ENCODE measurements at regions not wholly inside any gene's neighbourhood (a gene's known extent, or its start where the extent isn't known, plus 50 kb on each side); places are given as distances from the start of the nearest gene placed in this dataset.
A peak's percentile ranks its signal among the peaks of the same experiment; 100 is the strongest.
"Not testable (repeated sequence)": the region's sequence is repeated elsewhere in the genome, so short reads cannot be mapped to it uniquely, and the experiment has no call there.

- Histone ChIP-seq H3K4me3 (ENCODE audit: insufficient read depth, low read depth, low read length) (no peak overlapping the region), H3K36me3 (replicated peaks; ENCODE audit: control insufficient read depth, insufficient read depth, low read length) (no peaks in the 10 kb centered on the region), H3K27me3 (ENCODE audit: control insufficient read depth, insufficient read depth, low read length) (no peaks in the 10 kb centered on the region)
- DNase-seq: no peak
Measured at GRCh38 chr15:87537295-87537694, 719.2 kb downstream of the NTRK3 start.

GRCh38 chr15:87533637-87534036 is 722.9 kb downstream of the NTRK3 start:
- not testable (repeated sequence) for H3K4me3 ChIP-seq (ENCODE audit: insufficient read depth, low read depth, low read length); DNase-seq; H3K27me3 ChIP-seq (ENCODE audit: control insufficient read depth, insufficient read depth, low read length); H3K36me3 ChIP-seq (replicated peaks; ENCODE audit: control insufficient read depth, insufficient read depth, low read length)

DNA sequence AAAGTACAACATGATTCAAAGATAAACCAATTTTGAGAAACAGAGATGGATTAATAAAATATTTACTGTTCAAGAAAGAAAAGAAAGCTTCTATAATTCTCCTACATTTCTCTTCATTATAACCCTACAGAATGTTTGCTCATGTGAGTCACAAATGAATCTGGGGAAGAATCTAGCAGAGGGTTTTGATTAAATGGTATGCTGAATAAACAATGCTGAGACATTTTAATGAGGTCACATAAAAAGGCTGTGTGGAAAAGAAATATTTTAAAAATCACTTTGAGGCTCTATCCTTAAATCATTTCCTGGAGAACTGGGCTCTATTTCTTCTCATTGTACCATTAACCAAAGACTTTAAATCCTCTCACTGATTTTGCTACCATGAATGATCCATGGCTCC is 727.7 kb downstream of the NTRK3 start:
- DNase-seq: no peak
- Histone ChIP-seq H3K27me3 (ENCODE audit: control insufficient read depth, insufficient read depth, low read length) (no peaks in the 10 kb centered on the region), H3K4me3 (ENCODE audit: insufficient read depth, low read depth, low read length) (no peak overlapping the region), H3K36me3 (replicated peaks; ENCODE audit: control insufficient read depth, insufficient read depth, low read length) (no peaks in the 10 kb centered on the region)

GRCh38 chr15:87527875-87528274 is 728.7 kb downstream of the NTRK3 start:
- no peaks in the 10 kb centered on the region for H3K36me3 ChIP-seq (replicated peaks; ENCODE audit: control insufficient read depth, insufficient read depth, low read length)
- no peaks in the 10 kb centered on the region for H3K27me3 ChIP-seq (ENCODE audit: control insufficient read depth, insufficient read depth, low read length)
- DNase-seq: no peak
- no peak overlapping the region for H3K4me3 ChIP-seq (ENCODE audit: insufficient read depth, low read depth, low read length)

GRCh38 chr15:87527416-87527815 is 729.1 kb downstream of the NTRK3 start:
- Histone ChIP-seq H3K4me3 (ENCODE audit: insufficient read depth, low read depth, low read length) (no peak overlapping the region), H3K36me3 (replicated peaks; ENCODE audit: control insufficient read depth, insufficient read depth, low read length) (no peaks in the 10 kb centered on the region), H3K27me3 (ENCODE audit: control insufficient read depth, insufficient read depth, low read length) (no peaks in the 10 kb centered on the region)
- peak; percentile 19 for DNase-seq

DNA sequence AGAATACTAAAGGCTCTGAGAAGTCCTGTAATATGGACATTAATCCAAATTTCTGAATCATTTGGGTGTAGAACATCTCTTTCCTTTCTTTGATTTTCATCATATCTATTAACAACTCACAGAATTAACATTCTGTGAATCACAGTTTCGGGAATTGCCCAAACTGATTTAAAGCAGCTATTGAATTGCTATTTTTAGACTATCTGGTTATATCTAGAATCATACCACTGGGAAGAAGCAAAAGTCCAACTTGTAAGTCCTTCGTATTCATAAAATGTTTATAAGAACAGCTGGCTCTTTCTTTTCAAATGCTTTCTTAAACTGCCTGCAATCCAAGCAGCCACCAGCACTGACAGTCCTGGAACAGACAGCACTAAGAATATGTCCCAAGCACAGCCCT is 733.0 kb downstream of the NTRK3 start:
- Histone ChIP-seq H3K36me3 (replicated peaks; ENCODE audit: control insufficient read depth, insufficient read depth, low read length) (no peaks in the 10 kb centered on the region), H3K4me3 (ENCODE audit: insufficient read depth, low read depth, low read length) (no peak overlapping the region), H3K27me3 (ENCODE audit: control insufficient read depth, insufficient read depth, low read length) (no peaks in the 10 kb centered on the region)
- no peak for DNase-seq

DNA sequence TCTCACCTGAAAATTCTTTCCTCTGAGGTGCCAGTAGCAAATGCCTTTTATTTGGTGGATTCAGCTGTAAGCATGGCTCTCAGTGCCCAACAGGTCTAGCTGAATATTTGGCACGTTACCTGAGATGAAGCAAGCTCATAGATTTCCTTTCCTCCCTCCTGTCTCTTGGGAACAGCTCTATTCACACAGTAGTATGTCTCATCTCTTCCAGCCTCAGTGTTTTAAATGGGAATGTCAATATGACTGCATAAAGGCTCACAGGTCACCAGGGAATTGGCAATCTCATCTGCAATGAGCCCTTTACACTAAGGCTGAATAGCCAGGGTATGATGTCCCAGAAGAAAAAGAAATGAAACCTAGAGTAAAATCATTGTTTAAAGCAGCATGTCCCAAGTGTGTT is 733.5 kb downstream of the NTRK3 start:
- H3K36me3 ChIP-seq (replicated peaks; ENCODE audit: control insufficient read depth, insufficient read depth, low read length): no peaks in the 10 kb centered on the region
- no peak for DNase-seq
- no peak overlapping the region for H3K4me3 ChIP-seq (ENCODE audit: insufficient read depth, low read depth, low read length)
- no peaks in the 10 kb centered on the region for H3K27me3 ChIP-seq (ENCODE audit: control insufficient read depth, insufficient read depth, low read length)

- no peak for DNase-seq
- H3K27me3 ChIP-seq (ENCODE audit: control insufficient read depth, insufficient read depth, low read length): no peaks in the 10 kb centered on the region
- H3K4me3 ChIP-seq (ENCODE audit: insufficient read depth, low read depth, low read length): no peak overlapping the region
- no peaks in the 10 kb centered on the region for H3K36me3 ChIP-seq (replicated peaks; ENCODE audit: control insufficient read depth, insufficient read depth, low read length)
Measured at GRCh38 chr15:87518957-87519356, 737.6 kb downstream of the NTRK3 start.

DNA sequence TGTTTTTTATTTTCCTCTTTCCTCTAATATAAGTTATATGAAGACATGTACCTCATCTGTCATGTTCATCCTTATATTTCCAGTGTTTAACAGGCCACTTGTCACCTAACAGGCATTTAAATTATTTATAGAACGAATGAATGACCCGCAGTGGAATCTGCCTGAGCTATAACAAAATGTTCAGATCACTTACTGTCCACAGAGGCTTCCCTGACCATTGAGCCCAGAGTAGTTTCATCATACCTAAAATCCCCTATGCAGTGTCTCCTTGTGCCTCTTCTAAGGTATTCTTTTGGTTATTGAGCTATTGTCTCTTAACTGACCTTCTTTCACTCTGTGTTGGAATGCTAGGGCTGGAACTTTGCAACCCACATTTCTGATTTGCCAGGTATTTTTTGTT is 748.5 kb downstream of the NTRK3 start:
- Histone ChIP-seq H3K36me3 (replicated peaks; ENCODE audit: control insufficient read depth, insufficient read depth, low read length) (no peaks in the 10 kb centered on the region), H3K4me3 (ENCODE audit: insufficient read depth, low read depth, low read length) (no peak overlapping the region), H3K27me3 (ENCODE audit: control insufficient read depth, insufficient read depth, low read length) (no peaks in the 10 kb centered on the region)
- DNase-seq: no peak

GRCh38 chr15:87502173-87502572 is 754.4 kb downstream of the NTRK3 start:
- Histone ChIP-seq H3K27me3 (ENCODE audit: control insufficient read depth, insufficient read depth, low read length) (no peaks in the 10 kb centered on the region), H3K36me3 (replicated peaks; ENCODE audit: control insufficient read depth, insufficient read depth, low read length) (no peaks in the 10 kb centered on the region), H3K4me3 (ENCODE audit: insufficient read depth, low read depth, low read length) (no peak overlapping the region)
- no peak for DNase-seq

DNA sequence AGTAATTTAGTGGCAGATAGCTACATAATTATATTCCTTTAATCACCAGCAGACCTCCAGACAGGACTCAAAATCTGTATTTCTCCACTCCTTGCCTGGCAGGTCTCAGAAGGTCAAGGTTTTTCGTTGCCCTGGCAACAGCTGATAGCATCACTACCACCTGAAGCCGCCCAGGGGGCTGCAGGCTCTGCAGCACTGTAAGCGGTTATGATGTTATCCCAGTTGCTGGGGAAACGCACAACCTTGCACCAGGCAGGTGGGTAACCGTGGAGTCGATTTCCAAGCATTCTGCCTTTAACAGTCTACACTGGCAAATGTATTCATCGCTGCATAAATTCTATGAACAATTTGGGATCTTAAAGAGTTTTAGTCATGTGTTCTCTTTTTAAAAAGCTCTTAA is 756.3 kb downstream of the NTRK3 start:
- no peak for DNase-seq
- no peak overlapping the region for H3K4me3 ChIP-seq (ENCODE audit: insufficient read depth, low read depth, low read length)
- no peaks in the 10 kb centered on the region for H3K36me3 ChIP-seq (replicated peaks; ENCODE audit: control insufficient read depth, insufficient read depth, low read length)
- no peaks in the 10 kb centered on the region for H3K27me3 ChIP-seq (ENCODE audit: control insufficient read depth, insufficient read depth, low read length)

DNA sequence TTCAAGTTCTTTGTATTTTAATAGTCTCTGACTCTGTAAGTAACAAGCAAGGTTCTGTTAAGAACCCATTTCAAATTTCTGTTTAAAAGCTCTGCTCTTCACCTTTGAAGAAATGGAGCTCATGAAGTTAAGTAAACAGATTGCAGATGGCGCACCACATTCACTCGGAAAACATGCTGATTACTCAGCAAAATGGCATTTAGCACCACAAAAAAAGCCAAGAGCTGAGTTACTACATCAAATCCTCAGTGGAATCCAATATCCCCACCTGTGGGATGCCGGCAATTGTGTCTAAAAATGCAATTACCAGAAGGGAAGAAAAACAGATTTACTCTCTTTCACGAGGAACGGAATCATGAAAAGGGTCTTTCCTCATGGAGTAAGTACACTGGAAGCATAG is 758.0 kb downstream of the NTRK3 start:
- DNase-seq: no peak
- Histone ChIP-seq H3K27me3 (ENCODE audit: control insufficient read depth, insufficient read depth, low read length) (no peaks in the 10 kb centered on the region), H3K36me3 (replicated peaks; ENCODE audit: control insufficient read depth, insufficient read depth, low read length) (no peaks in the 10 kb centered on the region), H3K4me3 (ENCODE audit: insufficient read depth, low read depth, low read length) (no peak overlapping the region)

DNA sequence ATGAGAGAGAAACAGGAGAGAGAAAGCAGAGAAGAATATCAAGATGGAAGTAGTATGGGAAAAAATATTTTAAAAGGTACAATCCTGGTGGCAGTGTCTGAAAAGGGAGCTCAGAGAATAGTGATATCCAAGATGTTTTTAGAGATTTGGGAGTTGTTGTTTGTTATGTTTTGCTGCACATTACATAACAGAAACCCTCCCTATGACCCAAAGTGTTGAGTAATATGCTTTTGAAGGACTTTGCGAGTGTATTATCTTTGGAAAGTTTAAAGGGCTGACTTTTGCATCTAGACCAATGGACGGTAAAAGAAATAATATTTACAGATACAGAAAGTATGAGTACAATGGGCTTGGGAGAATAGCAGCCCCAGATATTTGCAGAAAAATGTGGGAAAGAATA is 759.7 kb downstream of the NTRK3 start:
- Histone ChIP-seq H3K36me3 (replicated peaks; ENCODE audit: control insufficient read depth, insufficient read depth, low read length) (no peaks in the 10 kb centered on the region), H3K27me3 (ENCODE audit: control insufficient read depth, insufficient read depth, low read length) (no peaks in the 10 kb centered on the region), H3K4me3 (ENCODE audit: insufficient read depth, low read depth, low read length) (no peak overlapping the region)
- no peak for DNase-seq

GRCh38 chr15:87496109-87496508 is 760.4 kb downstream of the NTRK3 start:
- no peak for DNase-seq
- no peak overlapping the region for H3K4me3 ChIP-seq (ENCODE audit: insufficient read depth, low read depth, low read length)
- H3K36me3 ChIP-seq (replicated peaks; ENCODE audit: control insufficient read depth, insufficient read depth, low read length): no peaks in the 10 kb centered on the region
- H3K27me3 ChIP-seq (ENCODE audit: control insufficient read depth, insufficient read depth, low read length): no peaks in the 10 kb centered on the region

DNA sequence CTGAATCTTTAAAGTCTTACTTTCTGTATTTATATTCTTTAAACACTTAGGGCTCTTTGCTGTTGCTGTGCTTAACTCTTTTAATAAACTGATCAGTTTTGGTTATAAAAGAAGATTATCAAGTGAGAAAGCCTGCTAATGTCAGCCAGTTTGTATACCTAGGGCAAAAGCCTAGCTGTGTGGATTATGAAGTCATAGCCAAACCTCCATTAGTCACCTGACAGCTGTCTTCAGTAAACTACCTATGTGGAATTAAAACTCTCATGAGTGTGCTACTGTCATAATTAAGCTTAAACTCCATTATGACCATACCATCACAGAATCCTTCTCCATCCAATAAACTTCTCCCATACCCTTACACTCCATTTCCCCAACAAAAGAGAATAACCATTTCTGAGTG is 762.7 kb downstream of the NTRK3 start:
- Histone ChIP-seq H3K27me3 (ENCODE audit: control insufficient read depth, insufficient read depth, low read length) (no peaks in the 10 kb centered on the region), H3K4me3 (ENCODE audit: insufficient read depth, low read depth, low read length) (no peak overlapping the region), H3K36me3 (replicated peaks; ENCODE audit: control insufficient read depth, insufficient read depth, low read length) (no peaks in the 10 kb centered on the region)
- no peak for DNase-seq

DNA sequence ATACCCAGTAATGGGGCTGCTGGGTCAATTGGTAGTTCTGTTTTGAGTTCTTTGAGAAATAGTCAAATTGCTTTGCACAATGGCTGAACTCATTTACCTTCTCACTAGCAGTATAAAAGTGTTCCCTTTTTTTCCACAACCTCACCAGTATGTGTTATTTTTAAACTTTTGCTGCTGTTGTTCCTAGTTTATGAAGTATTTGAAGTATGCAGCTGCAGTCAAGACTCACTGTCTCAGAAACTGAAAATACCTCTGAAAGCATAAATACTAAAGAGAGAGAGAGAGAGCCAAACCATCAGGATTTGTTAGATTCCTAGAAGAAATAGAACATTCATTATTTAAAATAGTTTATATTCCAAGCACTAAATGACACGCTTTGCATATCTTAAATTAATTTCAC is 764.2 kb downstream of the NTRK3 start:
- Histone ChIP-seq H3K4me3 (ENCODE audit: insufficient read depth, low read depth, low read length) (no peak overlapping the region), H3K36me3 (replicated peaks; ENCODE audit: control insufficient read depth, insufficient read depth, low read length) (no peaks in the 10 kb centered on the region), H3K27me3 (ENCODE audit: control insufficient read depth, insufficient read depth, low read length) (no peaks in the 10 kb centered on the region)
- DNase-seq: no peak

All from H7 (cell line).